ENCODE measurements at regions not wholly inside any gene's neighbourhood (a gene's known extent, or its start where the extent isn't known, plus 50 kb on each side); places are given as distances from the start of the nearest gene placed in this dataset.

GRCh38 chr10:65325913-65326312 lies 1599.9 kb upstream of the LRRTM3 start:
- intact Hi-C loops (cut with DNase I) = no loop called here
- H3K27ac ChIP-seq = no peak overlapping the region
- no peak for TF ChIP-seq POLR2AphosphoS5 (IDR thresholded peaks at IDR 0.05)
- TF ChIP-seq POLR2A (IDR thresholded peaks at IDR 0.05) = no peak
- TF ChIP-seq, protein P1, sequence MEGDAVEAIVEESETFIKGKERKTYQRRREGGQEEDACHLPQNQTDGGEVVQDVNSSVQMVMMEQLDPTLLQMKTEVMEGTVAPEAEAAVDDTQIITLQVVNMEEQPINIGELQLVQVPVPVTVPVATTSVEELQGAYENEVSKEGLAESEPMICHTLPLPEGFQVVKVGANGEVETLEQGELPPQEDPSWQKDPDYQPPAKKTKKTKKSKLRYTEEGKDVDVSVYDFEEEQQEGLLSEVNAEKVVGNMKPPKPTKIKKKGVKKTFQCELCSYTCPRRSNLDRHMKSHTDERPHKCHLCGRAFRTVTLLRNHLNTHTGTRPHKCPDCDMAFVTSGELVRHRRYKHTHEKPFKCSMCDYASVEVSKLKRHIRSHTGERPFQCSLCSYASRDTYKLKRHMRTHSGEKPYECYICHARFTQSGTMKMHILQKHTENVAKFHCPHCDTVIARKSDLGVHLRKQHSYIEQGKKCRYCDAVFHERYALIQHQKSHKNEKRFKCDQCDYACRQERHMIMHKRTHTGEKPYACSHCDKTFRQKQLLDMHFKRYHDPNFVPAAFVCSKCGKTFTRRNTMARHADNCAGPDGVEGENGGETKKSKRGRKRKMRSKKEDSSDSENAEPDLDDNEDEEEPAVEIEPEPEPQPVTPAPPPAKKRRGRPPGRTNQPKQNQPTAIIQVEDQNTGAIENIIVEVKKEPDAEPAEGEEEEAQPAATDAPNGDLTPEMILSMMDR (IDR thresholded peaks at IDR 0.05) = no peak
- no peaks in the 10 kb centered on the region for H3K4me1 ChIP-seq (replicated peaks)
- H3K27me3 ChIP-seq (replicated peaks; ENCODE audit: insufficient read depth) = no peaks in the 10 kb centered on the region
- WGBS = 48% methylated on average over 2 of the region's 2 CpGs
- H3K9me3 ChIP-seq = no peaks in the 10 kb centered on the region
- no peak overlapping the region for H3K4me3 ChIP-seq
- no peak for DNase-seq (ENCODE audit: low spot score)
- no peaks in the 10 kb centered on the region for H3K36me3 ChIP-seq

DNA sequence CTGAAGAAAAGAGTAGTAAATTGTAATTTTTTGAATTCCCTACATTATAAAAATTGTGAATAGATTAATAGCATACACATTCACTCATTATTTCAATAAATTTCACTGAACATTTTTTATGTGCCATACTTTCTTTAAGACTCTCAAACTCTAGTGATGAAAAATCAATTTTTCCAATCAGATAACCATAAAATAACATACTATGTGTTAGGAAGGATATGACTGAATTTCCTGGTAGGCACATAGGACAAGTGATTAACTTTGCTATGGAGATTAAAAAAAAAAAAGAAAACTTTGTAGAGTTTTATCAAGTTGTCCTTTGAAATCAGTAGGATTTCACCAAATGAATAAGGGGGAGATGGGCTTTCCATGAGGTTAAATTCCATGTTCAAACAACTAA lies 1597.3 kb upstream of the LRRTM3 start:
- H3K27me3 ChIP-seq (replicated peaks; ENCODE audit: insufficient read depth) = no peaks in the 10 kb centered on the region
- DNase-seq (ENCODE audit: low spot score) = no peak
- H3K36me3 ChIP-seq = no peaks in the 10 kb centered on the region
- no peaks in the 10 kb centered on the region for H3K9me3 ChIP-seq
- no peak overlapping the region for H3K27ac ChIP-seq
- intact Hi-C loops (cut with DNase I) = no loop called here
- H3K4me1 ChIP-seq (replicated peaks) = no peaks in the 10 kb centered on the region
- H3K4me3 ChIP-seq = no peak overlapping the region
- TF ChIP-seq POLR2A (IDR thresholded peaks at IDR 0.05) (no peak), POLR2AphosphoS5 (IDR thresholded peaks at IDR 0.05) (no peak)
- TF ChIP-seq, protein P1 (IDR thresholded peaks at IDR 0.05) = no peak

DNA sequence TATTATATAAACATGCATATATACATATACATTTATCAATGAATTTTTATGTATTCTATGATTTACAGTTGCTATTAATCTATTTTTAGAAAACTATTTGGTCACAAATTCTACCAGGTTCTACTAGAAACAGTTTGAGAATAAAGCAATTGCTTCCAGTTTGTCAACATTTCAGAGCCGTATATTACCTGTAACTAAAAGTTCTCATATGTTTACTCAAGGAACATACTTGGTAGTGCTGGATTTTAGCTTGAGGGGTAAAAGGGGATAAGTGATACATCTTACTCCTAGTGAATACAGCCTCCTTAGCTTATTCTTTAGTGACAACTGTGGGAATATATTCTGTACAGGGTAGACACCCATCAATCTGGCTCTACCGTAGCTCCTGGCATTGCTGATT lies 1590.5 kb upstream of the LRRTM3 start:
- H3K4me3 ChIP-seq = no peak overlapping the region
- no peak overlapping the region for H3K27ac ChIP-seq
- H3K9me3 ChIP-seq = no peaks in the 10 kb centered on the region
- intact Hi-C loops (cut with DNase I) = no loop called here
- no peaks in the 10 kb centered on the region for H3K4me1 ChIP-seq (replicated peaks)
- TF ChIP-seq, protein P1 (IDR thresholded peaks at IDR 0.05) = no peak
- peak; percentile 14 for TF ChIP-seq POLR2AphosphoS5 (IDR thresholded peaks at IDR 0.05)
- TF ChIP-seq POLR2A (IDR thresholded peaks at IDR 0.05) = no peak
- no peaks in the 10 kb centered on the region for H3K36me3 ChIP-seq
- H3K27me3 ChIP-seq (replicated peaks; ENCODE audit: insufficient read depth) = no peaks in the 10 kb centered on the region
- DNase-seq (ENCODE audit: low spot score) = no peak
- WGBS = 56% methylated on average over 2 of the region's 2 CpGs

DNA sequence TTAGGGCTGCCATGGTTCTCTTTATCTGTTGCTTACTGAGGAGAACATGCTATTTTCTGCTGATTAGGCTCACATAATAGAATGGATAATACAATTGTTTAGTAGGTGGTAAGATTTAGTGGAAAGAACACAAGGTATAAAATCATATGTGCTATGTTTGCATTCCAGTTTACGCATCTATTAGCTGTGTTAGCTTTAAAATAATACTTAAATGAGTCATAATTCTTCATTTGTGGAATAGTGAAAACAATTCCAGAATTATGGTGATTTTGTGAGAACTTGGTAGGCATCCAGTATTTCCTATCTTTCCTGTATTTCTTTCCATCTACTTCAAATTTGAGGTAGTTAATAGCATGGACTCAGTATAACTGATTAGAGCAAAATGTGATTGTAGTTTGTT lies 1585.5 kb upstream of the LRRTM3 start:
- Histone ChIP-seq H3K27ac (no peak overlapping the region), H3K36me3 (no peaks in the 10 kb centered on the region), H3K27me3 (replicated peaks; ENCODE audit: insufficient read depth) (no peaks in the 10 kb centered on the region), H3K9me3 (no peaks in the 10 kb centered on the region), H3K4me1 (replicated peaks) (no peaks in the 10 kb centered on the region), H3K4me3 (no peak overlapping the region)
- TF ChIP-seq POLR2A (IDR thresholded peaks at IDR 0.05) (no peak), POLR2AphosphoS5 (IDR thresholded peaks at IDR 0.05) (no peak)
- TF ChIP-seq, protein P1 (IDR thresholded peaks at IDR 0.05) = no peak
- WGBS = 92% methylated on average over 1 of the region's 1 CpG
- no peak for DNase-seq (ENCODE audit: low spot score)
- intact Hi-C loops (cut with DNase I) = no loop called here

DNA sequence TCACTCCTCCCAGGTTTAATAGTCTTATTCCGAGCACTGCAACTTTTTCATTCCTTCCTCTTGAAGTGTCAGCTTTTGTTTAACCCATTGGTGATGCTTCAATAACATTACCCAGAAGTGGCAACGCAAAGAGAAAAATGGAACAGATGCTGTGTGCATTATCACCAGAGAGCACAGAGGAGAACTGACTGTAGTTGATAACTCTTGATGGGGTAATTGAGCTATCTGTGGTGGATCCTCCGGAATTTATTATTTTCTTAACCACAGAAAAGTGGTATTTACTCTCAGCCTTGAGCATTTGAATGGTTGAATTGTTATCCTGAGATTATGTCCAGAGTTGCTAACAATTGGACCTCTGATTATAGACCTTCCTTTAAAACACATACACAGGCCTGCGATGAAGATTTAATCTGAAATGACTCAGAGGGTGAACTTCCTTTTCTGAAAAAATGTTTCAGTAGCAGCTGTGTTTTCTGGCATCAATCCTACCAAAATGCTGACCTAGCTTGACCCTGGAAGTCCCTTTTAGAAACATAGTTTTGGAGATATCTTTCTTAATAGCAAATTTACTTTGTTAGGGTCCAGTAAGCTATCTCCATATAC lies 1584.4 kb upstream of the LRRTM3 start:
- no peak for TF ChIP-seq POLR2AphosphoS5 (IDR thresholded peaks at IDR 0.05)
- TF ChIP-seq, protein P1 (IDR thresholded peaks at IDR 0.05) = no peak
- TF ChIP-seq POLR2A (IDR thresholded peaks at IDR 0.05) = no peak
- no peak overlapping the region for H3K27ac ChIP-seq
- WGBS = 38% methylated on average over 4 of the region's 4 CpGs

More for the DNA sequence above, 1584.4 kb upstream of the LRRTM3 start:
- DNase-seq (ENCODE audit: low spot score) = no peak
- Histone ChIP-seq H3K4me3 (no peak overlapping the region), H3K36me3 (no peaks in the 10 kb centered on the region), H3K4me1 (replicated peaks) (no peaks in the 10 kb centered on the region), H3K9me3 (no peaks in the 10 kb centered on the region), H3K27me3 (replicated peaks; ENCODE audit: insufficient read depth) (no peaks in the 10 kb centered on the region)
- intact Hi-C loops (cut with DNase I) = no loop called here
